ENCODE measurements at regions not wholly inside any gene's neighbourhood (a gene's known extent, or its start where the extent isn't known, plus 50 kb on each side); places are given as distances from the start of the nearest gene placed in this dataset.

DNA sequence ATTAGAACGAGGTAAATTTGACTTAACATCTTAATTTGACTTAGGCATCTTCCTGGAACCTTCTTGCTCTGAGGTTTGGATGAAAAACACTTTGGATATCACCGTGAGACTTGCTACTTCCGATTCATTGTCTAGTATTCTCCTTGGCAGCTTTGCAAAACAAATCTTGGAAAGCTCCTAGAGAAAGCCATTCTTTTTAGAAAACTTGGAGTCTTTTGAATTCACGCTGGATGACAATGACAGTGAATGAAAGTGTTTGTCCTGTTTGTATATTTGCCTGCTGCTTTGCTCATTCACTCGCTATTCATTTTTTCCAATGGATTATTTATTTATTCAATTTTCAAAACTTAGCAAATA is 222.1 kb upstream of the HMGA2 start:
- no peak for DNase-seq

DNA sequence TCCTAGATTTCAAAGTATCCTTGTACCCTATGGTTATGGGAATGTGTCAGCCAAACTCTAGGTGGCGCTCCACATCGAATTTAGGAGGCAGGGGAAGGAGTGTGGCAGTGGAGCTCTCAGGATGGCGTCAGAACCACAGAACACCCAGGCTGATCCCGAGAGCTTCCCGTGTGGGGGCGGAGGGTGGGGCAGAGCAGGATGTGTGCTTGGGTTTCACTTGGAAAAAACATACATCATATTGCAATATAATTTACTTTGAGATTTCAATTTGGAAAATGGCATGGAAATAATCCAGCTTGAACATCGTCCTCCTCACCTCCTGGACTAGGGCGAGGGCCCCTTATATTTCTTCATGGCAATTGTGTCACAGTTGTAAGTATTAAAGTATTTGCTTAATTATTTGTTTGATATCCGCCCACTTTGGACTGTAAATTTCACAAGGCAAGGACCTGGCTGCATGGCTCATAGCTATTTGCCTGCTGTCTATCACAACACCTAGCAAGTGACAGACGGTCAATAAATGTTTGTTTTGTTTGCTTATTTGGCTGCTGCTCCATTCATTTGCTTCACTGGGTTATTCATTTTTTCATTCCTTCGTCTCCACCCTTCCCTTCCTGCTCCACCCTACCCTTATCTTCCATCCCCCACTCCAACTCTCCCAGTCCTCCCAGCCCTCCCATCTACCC is 221.5 kb upstream of the HMGA2 start:
- peak; percentile 5 for DNase-seq

DNA sequence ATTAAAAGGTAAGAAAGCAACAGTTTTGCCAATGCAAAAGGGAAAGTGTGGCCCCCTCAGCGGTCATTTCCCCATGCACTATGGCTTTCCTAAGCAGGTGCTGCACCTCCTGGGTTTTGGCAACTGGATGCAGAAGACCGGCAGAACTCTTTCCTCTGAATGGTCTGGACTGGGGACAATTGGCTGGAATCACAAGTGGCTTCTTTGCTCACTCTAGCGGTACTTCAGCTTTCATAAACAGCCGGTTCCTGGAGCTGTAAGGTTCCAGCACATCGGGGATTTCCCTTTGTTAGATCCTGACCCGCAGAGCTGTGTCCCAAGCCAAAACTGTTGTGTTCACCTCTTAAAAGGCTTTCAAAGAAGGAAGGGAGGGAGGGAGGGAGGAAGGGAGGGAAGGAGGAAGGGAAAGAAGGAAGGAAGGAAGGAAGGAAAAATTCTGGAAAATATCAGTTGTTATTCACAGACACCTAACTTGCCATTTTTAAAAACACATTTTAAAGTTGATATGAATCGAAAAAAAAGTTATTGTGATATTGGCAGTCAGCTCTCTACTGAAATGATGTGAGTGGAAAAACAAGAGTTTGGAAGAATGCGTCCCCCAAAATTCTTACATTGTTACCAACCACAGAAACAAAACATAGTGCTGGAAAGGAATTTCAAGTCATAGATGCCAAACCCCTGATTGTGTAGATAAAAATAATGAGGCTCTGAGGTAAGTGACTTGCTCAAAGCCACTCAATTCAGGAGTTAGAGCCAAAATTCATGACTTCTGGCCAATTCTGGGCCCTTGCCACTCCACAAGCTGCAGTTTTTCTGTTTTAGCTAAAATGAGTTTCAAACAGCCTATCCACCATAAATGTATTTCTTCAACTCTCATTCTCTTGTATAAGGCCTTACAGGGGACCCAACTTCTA is 220.6 kb upstream of the HMGA2 start:
- no peak for DNase-seq

DNA sequence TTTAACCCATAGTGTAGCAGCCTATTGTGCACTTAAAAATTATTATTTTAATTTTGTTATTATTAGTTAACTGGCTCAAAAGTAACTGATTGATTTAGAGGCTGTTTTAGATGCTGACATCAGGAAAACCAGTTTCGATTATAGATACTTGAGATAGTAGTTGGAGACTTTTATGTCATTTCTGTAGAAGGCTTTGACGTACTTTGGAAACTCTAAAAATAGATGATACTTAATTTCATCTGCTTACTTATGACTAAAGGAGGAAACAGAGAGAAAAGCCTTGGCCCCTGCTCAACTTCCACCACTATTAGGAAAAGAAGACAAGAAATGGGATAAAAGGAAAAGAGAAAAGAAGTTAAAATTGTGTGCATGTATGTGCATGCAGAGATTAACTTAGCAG is 219.3 kb upstream of the HMGA2 start:
- no peak for DNase-seq

DNA sequence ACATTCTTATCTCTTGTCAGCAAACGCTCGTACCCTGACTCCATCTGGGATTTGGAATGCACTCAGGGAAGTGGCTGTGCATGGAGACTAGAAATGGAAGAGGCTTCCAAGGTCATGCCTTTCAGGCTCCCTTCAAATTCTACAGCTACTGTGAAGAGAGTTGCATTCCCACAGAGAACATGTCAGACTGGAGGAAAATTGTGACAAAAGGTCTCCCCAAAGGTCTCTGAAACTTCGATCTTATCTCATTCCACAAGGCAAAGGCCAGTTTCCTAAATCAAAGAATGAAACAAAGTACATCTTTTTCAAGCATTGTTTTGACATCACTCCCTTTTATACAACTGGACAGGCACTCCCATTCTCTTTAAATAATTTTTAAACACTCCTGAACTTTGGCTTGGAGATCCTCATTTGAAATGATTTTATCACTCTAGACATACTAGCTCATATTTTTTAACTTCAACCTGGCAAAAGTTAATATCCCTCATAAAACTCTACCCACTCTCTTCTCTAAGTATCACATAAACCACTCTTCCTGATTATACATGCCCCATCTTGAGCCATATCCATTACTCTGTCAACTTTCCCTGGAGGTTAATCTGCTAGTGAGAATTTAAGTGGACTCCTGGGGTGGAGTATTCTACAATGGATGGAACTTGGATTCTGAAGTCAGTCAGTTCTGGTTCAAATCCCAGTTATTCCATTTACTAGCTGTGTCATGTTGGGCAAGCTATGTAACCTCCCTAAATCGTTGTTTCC is 218.1 kb upstream of the HMGA2 start:
- DNase-seq: no peak

DNA sequence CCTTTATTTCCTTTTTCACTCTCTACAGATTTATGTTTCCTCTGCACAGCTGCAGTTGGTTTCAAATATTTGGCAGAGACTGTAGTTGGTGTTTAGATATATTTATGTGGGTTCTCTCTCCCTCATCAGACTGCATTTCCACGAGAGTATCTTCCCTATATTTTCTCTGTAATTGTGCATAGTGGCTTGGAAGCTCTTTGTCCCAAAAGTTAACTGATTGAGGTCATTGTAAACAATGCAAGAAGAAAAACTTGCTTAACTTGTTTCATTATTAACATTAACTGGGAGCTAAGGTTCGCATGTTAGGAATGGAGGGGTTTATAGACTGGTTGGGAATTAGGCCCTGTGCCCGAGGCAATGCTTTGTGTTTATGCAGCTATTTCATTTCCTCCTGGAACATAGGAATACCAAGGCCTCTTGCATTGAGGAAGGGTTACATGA is 216.9 kb upstream of the HMGA2 start:
- no peak for DNase-seq

DNA sequence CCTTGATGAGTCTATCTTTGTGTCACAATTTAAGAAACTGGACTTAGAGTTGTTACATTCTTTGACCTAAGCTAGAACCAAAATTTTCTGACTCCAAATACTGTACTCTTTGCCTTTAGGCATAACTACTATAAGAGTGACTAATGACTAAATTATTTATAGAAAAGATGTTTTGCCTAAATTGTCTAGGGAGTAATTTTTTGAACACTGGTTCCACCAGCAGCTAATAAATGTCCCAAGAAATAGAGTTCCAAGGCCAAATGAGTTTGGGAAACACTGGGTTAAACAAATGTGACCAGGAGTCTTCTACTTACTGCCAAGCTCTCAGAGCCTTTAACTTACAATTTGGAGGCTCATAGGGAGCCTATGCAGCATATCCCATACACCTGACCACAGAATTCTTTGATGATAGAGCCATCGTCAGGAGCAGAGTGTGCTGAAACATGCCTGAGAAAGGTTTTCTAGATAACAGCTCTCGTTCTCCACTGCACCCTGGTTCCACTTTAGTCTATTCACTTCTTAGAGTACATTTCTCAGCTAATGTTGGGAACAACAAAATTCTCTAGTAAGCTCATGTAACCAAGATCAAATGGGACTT is 215.9 kb upstream of the HMGA2 start:
- DNase-seq: no peak

DNA sequence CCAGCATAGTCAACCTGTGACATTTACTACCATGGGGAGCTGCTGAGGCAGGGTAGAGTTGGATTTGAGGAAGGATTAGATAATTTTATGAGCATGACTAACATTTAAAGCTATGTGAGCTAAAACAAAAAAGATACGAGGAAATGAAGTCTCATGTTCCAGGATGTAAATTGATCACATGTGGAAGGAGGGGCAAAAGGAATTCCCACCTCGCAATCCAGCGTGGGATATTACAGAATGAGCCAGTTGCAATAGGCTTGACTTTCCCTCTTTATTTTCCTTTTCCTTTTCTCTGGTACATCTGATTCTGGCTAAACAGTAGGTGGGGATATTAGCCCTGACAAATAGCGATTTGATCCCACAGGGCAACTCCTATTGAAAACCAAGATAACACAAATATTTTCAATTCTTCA is 214.9 kb upstream of the HMGA2 start:
- no peak for DNase-seq

DNA sequence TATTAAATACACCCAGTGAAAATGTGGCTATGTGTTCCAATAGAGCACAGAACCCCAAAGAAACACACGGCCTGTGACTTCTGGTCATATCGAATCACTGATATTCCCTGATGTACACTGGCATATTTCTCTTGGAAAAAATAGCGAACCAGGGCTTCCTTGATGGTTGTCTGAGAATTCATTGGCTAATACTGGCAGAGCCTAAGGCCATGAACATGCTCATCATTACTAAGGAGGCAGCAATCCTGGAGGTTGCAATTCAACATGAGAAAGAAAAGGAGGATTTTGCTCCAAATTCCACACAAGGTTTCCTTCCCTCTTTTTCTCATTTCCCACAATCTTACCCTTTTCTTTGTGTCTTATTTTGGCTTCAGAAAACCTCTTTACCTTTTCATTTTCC is 212.9 kb upstream of the HMGA2 start:
- no peak for DNase-seq

DNA sequence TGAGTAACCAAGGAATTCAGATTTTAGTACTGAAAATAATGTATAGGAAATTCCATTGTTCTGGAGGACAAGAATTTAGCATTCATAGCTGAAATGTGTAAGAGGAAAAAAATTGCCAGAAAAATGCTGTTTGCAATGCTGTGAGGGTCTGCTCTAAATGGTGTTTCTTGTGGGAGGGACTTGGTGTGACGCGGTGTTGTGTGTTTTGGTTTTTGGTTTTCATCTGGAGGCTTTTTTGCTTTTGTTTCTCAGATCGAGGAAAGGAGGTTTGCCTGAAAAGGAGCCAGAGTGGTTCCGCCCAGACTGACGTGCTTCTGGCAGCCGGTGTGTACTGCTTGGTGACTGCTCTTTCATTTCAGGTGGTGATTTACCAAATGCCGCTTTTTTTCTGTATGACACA is 211.8 kb upstream of the HMGA2 start:
- no peak for DNase-seq

DNA sequence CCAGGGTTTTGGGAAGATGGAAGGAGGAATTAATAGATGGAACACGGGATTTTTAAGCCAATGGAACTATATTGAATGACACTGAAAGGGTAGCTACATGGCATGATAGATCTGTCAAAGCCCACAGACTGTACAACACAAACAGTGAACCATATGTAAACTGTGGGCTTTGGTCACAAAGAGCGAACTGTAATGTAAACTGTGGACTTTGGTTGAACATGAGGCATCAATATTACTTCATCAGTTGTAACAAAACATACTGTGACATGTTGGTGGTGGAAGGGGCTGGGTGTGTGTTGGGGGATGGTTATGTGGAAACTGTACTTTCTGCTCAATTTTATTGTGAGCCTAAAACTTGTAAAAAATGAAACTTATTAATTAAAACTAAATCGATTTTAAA is 210.6 kb upstream of the HMGA2 start:
- no peak for DNase-seq

DNA sequence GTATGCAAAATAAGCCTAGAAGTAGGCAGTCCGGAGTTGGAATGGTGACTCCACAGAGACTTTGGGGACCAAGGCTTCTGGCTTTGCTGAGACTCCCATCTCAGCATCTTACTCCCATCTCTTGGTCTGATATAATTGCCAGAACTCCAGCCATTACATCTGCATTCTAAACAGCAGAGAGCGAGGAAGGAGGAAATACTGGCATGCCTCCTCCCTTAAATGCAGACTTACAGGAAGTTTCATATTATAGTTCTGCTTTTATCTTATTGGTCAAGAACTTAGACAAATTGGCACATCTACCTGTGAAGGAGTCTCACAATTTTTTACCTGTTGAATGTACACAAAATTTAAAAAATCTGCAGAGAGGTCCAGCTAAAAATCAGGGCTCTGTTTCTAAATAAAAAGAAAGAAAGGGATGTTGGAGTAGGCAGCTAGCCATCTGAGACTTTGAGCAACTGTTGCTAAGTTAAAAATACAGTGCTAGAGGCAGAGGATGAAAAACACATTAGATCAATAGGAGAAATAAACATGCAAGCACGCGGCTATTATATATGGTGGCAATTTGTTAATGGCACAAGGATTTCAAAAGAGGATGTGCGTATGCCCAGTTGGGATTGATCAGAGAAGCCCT is 209.9 kb upstream of the HMGA2 start:
- DNase-seq: no peak

DNA sequence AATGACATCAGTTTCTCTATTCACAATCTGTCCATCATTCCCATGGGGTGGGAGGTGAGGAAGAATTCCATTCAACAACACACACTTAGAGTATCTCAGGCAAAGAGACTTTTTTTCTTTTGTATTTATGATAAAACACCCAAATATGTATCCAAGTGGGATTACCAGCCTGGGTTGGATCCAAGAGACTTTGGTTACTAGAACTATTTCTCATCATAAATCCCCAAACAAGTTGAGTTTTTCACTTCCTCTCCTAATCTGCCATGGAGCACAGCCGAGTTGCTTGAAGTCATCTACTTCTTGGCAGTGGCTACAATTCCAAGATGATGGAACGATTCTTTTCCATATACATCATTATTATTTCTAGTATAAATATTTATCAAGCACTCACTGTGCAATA is 209.2 kb upstream of the HMGA2 start:
- no peak for DNase-seq

DNA sequence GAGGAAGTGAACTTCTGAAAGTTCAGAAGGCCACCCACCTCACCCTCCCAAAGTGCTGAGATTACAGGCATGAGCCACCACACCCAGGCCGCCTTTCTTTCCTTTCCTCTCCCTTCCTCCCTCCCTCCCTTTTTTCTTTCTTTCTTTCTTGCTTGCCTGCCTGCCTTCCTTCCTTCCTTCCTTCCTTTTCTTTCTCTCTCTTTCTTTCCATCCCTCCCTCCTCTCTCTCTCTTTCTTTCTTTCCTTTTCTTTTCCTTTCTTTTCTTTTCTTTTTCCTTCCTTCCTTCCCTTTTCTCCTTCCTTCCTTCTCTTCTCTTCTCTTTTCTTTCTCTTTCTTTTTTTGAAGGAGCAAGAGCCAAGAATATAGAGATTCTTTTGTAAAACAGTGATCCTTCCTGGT is 208.3 kb upstream of the HMGA2 start:
- DNase-seq: no peak

DNA sequence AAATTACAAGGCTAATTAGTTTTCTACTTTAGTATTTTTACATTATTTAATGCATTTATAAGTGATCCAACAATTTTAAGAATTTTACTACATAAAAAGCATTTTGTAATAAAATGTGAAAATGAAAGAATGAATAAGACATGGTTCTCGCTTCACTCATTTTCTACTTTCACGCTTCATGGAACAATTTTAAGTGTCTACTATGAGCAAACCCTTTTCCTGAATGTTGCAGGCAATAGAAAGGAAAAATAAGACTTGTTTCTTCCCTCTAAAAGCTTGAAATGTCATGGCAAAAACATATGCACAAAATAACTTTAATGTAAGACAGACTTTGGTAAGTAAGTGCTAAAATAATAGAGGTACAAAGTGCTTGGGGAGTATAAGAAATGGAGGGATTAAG is 205.7 kb upstream of the HMGA2 start:
- no peak for DNase-seq

DNA sequence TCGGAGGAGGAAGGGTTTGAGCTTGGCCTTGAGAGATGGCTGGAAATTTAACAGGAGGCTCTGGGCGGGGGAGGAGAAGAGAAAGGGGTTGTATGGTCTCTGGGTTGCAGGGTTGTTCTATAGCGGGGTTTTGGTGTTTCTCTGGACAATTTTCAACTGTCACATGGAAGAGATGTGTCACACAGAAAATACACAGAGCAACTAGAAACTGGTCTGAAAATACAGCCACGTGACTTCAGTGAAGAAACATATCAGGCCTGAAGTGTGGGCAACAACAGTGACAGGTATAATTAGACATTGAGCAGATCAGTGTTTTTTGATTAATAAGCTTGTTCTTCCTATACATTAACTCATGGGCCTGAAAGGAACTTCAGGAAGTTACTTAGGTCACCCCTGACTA is 205.3 kb upstream of the HMGA2 start:
- DNase-seq: no peak

DNA sequence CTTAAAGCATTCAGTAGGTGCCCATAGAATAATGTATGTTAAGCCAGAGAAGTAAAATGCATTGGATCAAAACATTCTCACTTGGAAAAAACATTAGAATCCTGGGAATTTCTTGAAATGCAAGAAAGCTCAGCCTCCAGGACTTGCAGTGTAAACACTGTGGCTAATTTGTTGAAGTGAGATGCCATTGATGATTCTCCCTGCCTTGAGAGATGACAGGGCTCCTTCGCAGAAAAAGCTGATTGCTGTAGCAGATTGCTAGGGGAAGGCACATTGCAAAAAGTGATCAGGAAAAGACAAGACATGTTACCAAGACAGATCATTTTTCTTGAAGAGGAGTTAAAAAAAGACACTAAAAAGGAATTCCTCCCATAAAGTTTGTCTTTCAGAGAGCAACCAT is 204.2 kb upstream of the HMGA2 start:
- no peak for DNase-seq

DNA sequence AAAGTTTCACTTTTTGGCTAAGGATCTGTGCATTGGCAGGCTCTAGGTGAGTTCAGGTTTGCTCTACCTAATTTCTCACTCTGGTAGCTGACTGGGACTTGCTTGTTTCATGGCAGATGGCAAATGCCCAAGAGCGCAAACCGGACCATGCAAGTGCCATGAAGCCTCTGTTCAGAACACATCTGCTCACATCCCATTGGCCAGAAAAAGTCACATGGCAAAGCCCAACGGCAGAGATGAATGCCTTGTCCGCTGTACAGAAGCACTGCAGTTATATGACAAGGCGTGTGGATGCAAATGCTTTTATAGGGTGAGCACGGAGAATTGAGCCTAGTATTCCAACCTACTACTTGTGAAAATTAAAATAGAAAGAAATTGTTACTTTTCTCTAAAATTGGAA is 202.2 kb upstream of the HMGA2 start:
- no peak for DNase-seq

DNA sequence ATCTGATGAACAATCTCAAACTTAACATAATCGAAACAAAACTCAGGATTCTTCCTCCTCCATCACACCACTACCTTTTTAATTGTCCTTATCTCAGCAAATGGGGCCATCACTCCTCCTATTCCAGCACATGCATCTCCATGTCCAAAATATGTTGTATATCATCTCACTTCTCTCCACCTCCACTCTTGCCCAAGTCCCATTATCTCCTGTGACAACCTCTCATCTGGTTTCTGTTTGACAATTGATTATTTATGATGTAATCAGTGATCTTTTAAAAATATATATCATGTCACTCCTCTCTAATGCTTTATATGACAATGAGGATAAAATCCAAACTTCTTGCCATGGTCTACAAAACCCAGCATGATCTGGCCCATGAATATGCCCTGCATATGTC is 200.8 kb upstream of the HMGA2 start:
- DNase-seq: no peak

DNA sequence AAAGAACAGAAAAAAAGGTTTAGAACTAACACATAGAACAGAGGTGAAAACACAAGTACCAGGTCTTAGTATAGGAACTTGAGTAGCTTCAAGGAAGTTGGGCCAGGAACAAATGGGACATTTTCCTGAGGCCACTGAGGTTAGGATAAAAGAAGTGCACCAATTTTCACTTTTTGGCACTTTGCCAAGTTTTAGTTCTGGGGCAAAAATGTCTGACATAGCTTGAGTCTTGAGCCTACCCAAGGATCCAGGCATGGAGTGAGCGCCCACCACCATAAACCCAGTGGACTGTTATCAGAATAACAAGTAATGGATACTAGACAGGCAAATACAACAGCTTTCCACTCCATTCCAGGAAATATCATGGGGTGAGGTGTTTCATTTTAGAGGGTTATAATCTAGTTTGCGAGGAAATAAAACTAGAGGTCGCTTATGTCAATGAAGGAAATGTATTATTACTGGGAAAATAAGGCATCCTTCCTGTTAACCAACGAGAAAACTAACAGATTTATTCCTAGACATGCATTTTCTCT is 199.7 kb upstream of the HMGA2 start:
- DNase-seq: no peak

DNA sequence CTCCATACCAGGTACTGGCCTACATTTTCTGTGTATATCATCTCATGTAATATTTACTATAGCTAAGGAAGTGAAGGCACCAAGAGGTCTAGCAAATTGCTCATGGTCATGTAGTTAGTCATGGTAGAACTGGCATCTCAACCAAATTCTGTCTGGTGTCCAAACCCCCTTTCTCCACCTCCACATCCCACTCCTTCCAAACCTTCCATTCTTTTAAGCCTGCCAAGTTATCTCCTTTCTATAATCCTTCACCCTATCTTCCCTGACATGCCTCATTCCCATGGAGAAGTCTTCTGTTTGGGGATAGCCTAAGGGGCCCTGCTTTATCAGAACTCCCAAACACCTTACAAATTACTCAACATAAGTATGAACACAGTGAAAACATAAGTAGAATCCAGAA is 196.2 kb upstream of the HMGA2 start:
- DNase-seq: no peak

DNA sequence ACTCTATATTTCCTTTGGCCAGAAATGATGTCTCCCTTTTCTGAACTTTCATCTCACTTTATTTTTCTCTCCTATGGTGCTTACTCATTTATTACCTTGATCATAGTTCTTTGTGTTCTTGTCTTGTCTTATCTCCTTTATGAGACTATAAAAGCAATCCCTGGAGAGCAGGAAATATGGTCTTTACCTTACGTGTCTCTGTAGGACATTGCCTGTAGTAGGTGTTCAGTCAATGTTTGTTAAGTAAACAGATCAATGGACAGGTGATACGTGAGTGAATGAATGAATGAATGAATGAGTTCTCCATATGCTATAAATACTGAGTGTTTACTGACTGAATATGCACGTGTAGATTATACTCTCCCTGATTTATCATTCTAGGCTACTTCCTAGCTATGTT is 193.7 kb upstream of the HMGA2 start:
- peak; percentile 33 for DNase-seq

Data from DMS153 (cell line).